Activated T-cell treated with anti-CD3 and anti-CD28 coated beads, Interleukin-2, amount 50 U/mL, for 24 hours (primary cell): ENCODE measurements at regions not wholly inside any gene's neighbourhood (a gene's known extent, or its start where the extent isn't known, plus 50 kb on each side); places are given as distances from the start of the nearest gene placed in this dataset.

ENCODE experiments used
- DNase-seq: peaks from one replicate; pipeline ENCODE4 v3.0.0-alpha.2; 2020
- H3K27ac Mint-ChIP-seq: 2 replicates; pipeline ENCODE4 v1.8.0; 2020; ENCODE audit warnings: mild to moderate bottlenecking, mixed read lengths
- H3K27me3 Mint-ChIP-seq: 2 replicates; pipeline ENCODE4 v1.8.0; 2020; ENCODE audit warnings: mixed read lengths
- H3K36me3 Mint-ChIP-seq: 2 replicates; pipeline ENCODE4 v1.8.0; 2020; ENCODE audit warnings: low read depth, mixed read lengths
- H3K4me1 Mint-ChIP-seq: 2 replicates; pipeline ENCODE4 v1.8.0; 2020; ENCODE audit warnings: low read depth, mixed read lengths
- H3K4me3 Mint-ChIP-seq: 2 replicates; pipeline ENCODE4 v1.8.0; 2020; ENCODE audit warnings: mild to moderate bottlenecking, moderate library complexity, mixed read lengths
- H3K9me3 Mint-ChIP-seq: 2 replicates; pipeline ENCODE4 v1.8.0; 2020; ENCODE audit warnings: mixed read lengths

GRCh38 chr2:58553937-58554336, 312.8 kb upstream of the FANCL start:
- Mint-ChIP-seq H3K4me3 (no peak overlapping the region), H3K9me3 (no peaks in the 10 kb centered on the region), H3K36me3 (no peaks in the 10 kb centered on the region), H3K27ac (no peak overlapping the region), H3K27me3 (peaks cover 3% of the 10 kb centered on the region), H3K4me1 (no peaks in the 10 kb centered on the region)
- DNase-seq = no peak

- no peak overlapping the region for H3K4me3 Mint-ChIP-seq
- H3K36me3 Mint-ChIP-seq = no peaks in the 10 kb centered on the region
- H3K27me3 Mint-ChIP-seq = peaks cover 6% of the 10 kb centered on the region
- no peaks in the 10 kb centered on the region for H3K9me3 Mint-ChIP-seq
- no peak overlapping the region for H3K27ac Mint-ChIP-seq
- DNase-seq = no peak
- H3K4me1 Mint-ChIP-seq = no peaks in the 10 kb centered on the region
Observed at GRCh38 chr2:58553522-58553921, 312.4 kb upstream of the FANCL start.

GRCh38 chr2:58545300-58546280, 304.5 kb upstream of the FANCL start:
- Mint-ChIP-seq H3K27me3 (peaks cover 3% of the 10 kb centered on the region), H3K9me3 (no peaks in the 10 kb centered on the region), H3K27ac (no peak overlapping the region), H3K36me3 (no peaks in the 10 kb centered on the region), H3K4me3 (no peak overlapping the region), H3K4me1 (no peaks in the 10 kb centered on the region)
- DNase-seq = no peak

GRCh38 chr2:58543442-58543841, 302.3 kb upstream of the FANCL start:
- no peaks in the 10 kb centered on the region for H3K4me1 Mint-ChIP-seq
- H3K9me3 Mint-ChIP-seq = no peaks in the 10 kb centered on the region
- H3K27me3 Mint-ChIP-seq = no peaks in the 10 kb centered on the region
- no peak overlapping the region for H3K27ac Mint-ChIP-seq
- no peaks in the 10 kb centered on the region for H3K36me3 Mint-ChIP-seq
- no peak for DNase-seq
- H3K4me3 Mint-ChIP-seq = no peak overlapping the region

GRCh38 chr2:58541511-58541910, 300.4 kb upstream of the FANCL start:
- Mint-ChIP-seq H3K27ac (no peak overlapping the region), H3K4me3 (no peak overlapping the region), H3K9me3 (no peaks in the 10 kb centered on the region), H3K4me1 (no peaks in the 10 kb centered on the region), H3K27me3 (no peaks in the 10 kb centered on the region), H3K36me3 (no peaks in the 10 kb centered on the region)
- DNase-seq = no peak

GRCh38 chr2:58540681-58541080, 299.6 kb upstream of the FANCL start:
- Mint-ChIP-seq H3K9me3 (no peaks in the 10 kb centered on the region), H3K4me1 (no peaks in the 10 kb centered on the region), H3K27ac (no peak overlapping the region), H3K36me3 (no peaks in the 10 kb centered on the region), H3K27me3 (no peaks in the 10 kb centered on the region), H3K4me3 (no peak overlapping the region)
- no peak for DNase-seq

- no peak overlapping the region for H3K4me3 Mint-ChIP-seq
- no peaks in the 10 kb centered on the region for H3K36me3 Mint-ChIP-seq
- no peak for DNase-seq
- H3K27ac Mint-ChIP-seq = no peak overlapping the region
- no peaks in the 10 kb centered on the region for H3K9me3 Mint-ChIP-seq
- no peaks in the 10 kb centered on the region for H3K27me3 Mint-ChIP-seq
- H3K4me1 Mint-ChIP-seq = no peaks in the 10 kb centered on the region
Observed at GRCh38 chr2:58539973-58540372, 298.8 kb upstream of the FANCL start.

- H3K9me3 Mint-ChIP-seq = no peaks in the 10 kb centered on the region
- H3K4me1 Mint-ChIP-seq = no peaks in the 10 kb centered on the region
- no peaks in the 10 kb centered on the region for H3K36me3 Mint-ChIP-seq
- H3K27ac Mint-ChIP-seq = no peak overlapping the region
- no peak for DNase-seq
- H3K27me3 Mint-ChIP-seq = no peaks in the 10 kb centered on the region
- H3K4me3 Mint-ChIP-seq = no peak overlapping the region
Observed at GRCh38 chr2:58535990-58536389, 294.9 kb upstream of the FANCL start.

- Mint-ChIP-seq H3K4me1 (no peaks in the 10 kb centered on the region), H3K9me3 (no peaks in the 10 kb centered on the region), H3K27me3 (no peaks in the 10 kb centered on the region), H3K27ac (no peak overlapping the region), H3K36me3 (no peaks in the 10 kb centered on the region), H3K4me3 (no peak overlapping the region)
- no peak for DNase-seq
Observed at GRCh38 chr2:58535182-58535581, 294.1 kb upstream of the FANCL start.

GRCh38 chr2:58533376-58533775, 292.3 kb upstream of the FANCL start:
- no peaks in the 10 kb centered on the region for H3K4me1 Mint-ChIP-seq
- no peaks in the 10 kb centered on the region for H3K9me3 Mint-ChIP-seq
- no peaks in the 10 kb centered on the region for H3K36me3 Mint-ChIP-seq
- no peak for DNase-seq
- no peak overlapping the region for H3K27ac Mint-ChIP-seq
- H3K27me3 Mint-ChIP-seq = peaks cover 5% of the 10 kb centered on the region
- H3K4me3 Mint-ChIP-seq = no peak overlapping the region

- Mint-ChIP-seq H3K4me1 (no peaks in the 10 kb centered on the region), H3K27me3 (peaks cover 5% of the 10 kb centered on the region), H3K36me3 (no peaks in the 10 kb centered on the region), H3K27ac (no peak overlapping the region), H3K4me3 (no peak overlapping the region), H3K9me3 (no peaks in the 10 kb centered on the region)
- DNase-seq = no peak
Observed at GRCh38 chr2:58532641-58533040, 291.5 kb upstream of the FANCL start.

GRCh38 chr2:58527647-58528046, 286.5 kb upstream of the FANCL start:
- no peak overlapping the region for H3K4me3 Mint-ChIP-seq
- no peak overlapping the region for H3K27ac Mint-ChIP-seq
- no peaks in the 10 kb centered on the region for H3K36me3 Mint-ChIP-seq
- H3K27me3 Mint-ChIP-seq = peaks cover 5% of the 10 kb centered on the region
- no peak for DNase-seq
- H3K4me1 Mint-ChIP-seq = no peaks in the 10 kb centered on the region
- H3K9me3 Mint-ChIP-seq = no peaks in the 10 kb centered on the region

GRCh38 chr2:58521803-58522554, 280.9 kb upstream of the FANCL start:
- Mint-ChIP-seq H3K27ac (no peak overlapping the region), H3K9me3 (no peaks in the 10 kb centered on the region), H3K4me1 (no peaks in the 10 kb centered on the region), H3K36me3 (no peaks in the 10 kb centered on the region), H3K4me3 (no peak overlapping the region), H3K27me3 (no peaks in the 10 kb centered on the region)
- DNase-seq = no peak

GRCh38 chr2:58520903-58521302, 279.8 kb upstream of the FANCL start:
- no peak overlapping the region for H3K4me3 Mint-ChIP-seq
- no peak overlapping the region for H3K27ac Mint-ChIP-seq
- H3K4me1 Mint-ChIP-seq = no peaks in the 10 kb centered on the region
- no peaks in the 10 kb centered on the region for H3K36me3 Mint-ChIP-seq
- H3K9me3 Mint-ChIP-seq = no peaks in the 10 kb centered on the region
- no peak for DNase-seq
- H3K27me3 Mint-ChIP-seq = no peaks in the 10 kb centered on the region

GRCh38 chr2:58517881-58518280, 276.8 kb upstream of the FANCL start:
- H3K4me1 Mint-ChIP-seq = no peaks in the 10 kb centered on the region
- no peak for DNase-seq
- no peak overlapping the region for H3K4me3 Mint-ChIP-seq
- H3K9me3 Mint-ChIP-seq = no peaks in the 10 kb centered on the region
- H3K36me3 Mint-ChIP-seq = no peaks in the 10 kb centered on the region
- no peak overlapping the region for H3K27ac Mint-ChIP-seq
- no peaks in the 10 kb centered on the region for H3K27me3 Mint-ChIP-seq
